Ascending aorta (tissue), 2 donors: ENCODE measurements at regions not wholly inside any gene's neighbourhood (a gene's known extent, or its start where the extent isn't known, plus 50 kb on each side); places are given as distances from the start of the nearest gene placed in this dataset.

ENCODE experiments used
- DNase-seq, 2 donors: peaks; one replicate each; pipeline ENCODE4 v3.0.0-alpha.2; 2019; ENCODE audit warnings: low spot score in 2 of 2
- H3K27ac ChIP-seq, 2 donors: fragments of 200-600 bp; sonication (generic); one replicate each; pipeline ENCODE4 v1.5.1; 2016 to 2017; ENCODE audit warnings: mild to moderate bottlenecking in 1 of 2
- H3K27me3 ChIP-seq: fragments of 200-600 bp; sonication (generic); one replicate; pipeline ENCODE4 v1.5.1; 2017
- H3K36me3 ChIP-seq, 2 donors: fragments of 200-600 bp; sonication (generic); one replicate each; pipeline ENCODE4 v1.5.1; 2016
- H3K4me1 ChIP-seq, 2 donors: fragments of 200-600 bp; sonication (generic); one replicate each; pipeline ENCODE4 v1.5.1; 2016 to 2017; ENCODE audit warnings: mild to moderate bottlenecking in 1 of 2
- H3K4me3 ChIP-seq, 2 donors: fragments of 200-600 bp; sonication (generic); one replicate each; pipeline ENCODE4 v1.5.1; 2016 to 2017; ENCODE audit warnings: mild to moderate bottlenecking in 1 of 2
- H3K9me3 ChIP-seq, 2 donors: fragments of 200-600 bp; sonication (generic); one replicate each; pipeline ENCODE4 v1.5.1; 2016
- intact Hi-C: fragments of 100-400 bp; cut with DNase I; formaldehyde crosslinking; loops from one replicate; pipeline ENCODE4 v1.15.1; 2023
- TF ChIP-seq, protein P1 (sequence below), 3 experiments: fragments of 200-600 bp in 2 of 3; fragments of 450-650 bp in 1 of 3; sonication (generic) in 2 of 3; IDR thresholded peaks; one replicate each; pipeline ENCODE4 v1.5.1; 2016 to 2019; ENCODE audit warnings: antibody characterized with exemption in 3 of 3, mild to moderate bottlenecking in 1 of 3, moderate library complexity in 1 of 3

- no peaks in the 10 kb centered on the region for H3K4me1 ChIP-seq
- no peaks in the 10 kb centered on the region for H3K9me3 ChIP-seq
- intact Hi-C loops, result no loop called here
- H3K4me3 ChIP-seq, result no peak overlapping the region
- no peaks in the 10 kb centered on the region for H3K27me3 ChIP-seq
- no peak overlapping the region for H3K27ac ChIP-seq
- TF ChIP-seq, protein P1, sequence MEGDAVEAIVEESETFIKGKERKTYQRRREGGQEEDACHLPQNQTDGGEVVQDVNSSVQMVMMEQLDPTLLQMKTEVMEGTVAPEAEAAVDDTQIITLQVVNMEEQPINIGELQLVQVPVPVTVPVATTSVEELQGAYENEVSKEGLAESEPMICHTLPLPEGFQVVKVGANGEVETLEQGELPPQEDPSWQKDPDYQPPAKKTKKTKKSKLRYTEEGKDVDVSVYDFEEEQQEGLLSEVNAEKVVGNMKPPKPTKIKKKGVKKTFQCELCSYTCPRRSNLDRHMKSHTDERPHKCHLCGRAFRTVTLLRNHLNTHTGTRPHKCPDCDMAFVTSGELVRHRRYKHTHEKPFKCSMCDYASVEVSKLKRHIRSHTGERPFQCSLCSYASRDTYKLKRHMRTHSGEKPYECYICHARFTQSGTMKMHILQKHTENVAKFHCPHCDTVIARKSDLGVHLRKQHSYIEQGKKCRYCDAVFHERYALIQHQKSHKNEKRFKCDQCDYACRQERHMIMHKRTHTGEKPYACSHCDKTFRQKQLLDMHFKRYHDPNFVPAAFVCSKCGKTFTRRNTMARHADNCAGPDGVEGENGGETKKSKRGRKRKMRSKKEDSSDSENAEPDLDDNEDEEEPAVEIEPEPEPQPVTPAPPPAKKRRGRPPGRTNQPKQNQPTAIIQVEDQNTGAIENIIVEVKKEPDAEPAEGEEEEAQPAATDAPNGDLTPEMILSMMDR (IDR thresholded peaks at IDR 0.05), result no peak
- DNase-seq, result no peak
- no peaks in the 10 kb centered on the region for H3K36me3 ChIP-seq
Observed at GRCh38 chr13:94784066-94784465, 71.7 kb upstream of the SOX21 start.

DNA sequence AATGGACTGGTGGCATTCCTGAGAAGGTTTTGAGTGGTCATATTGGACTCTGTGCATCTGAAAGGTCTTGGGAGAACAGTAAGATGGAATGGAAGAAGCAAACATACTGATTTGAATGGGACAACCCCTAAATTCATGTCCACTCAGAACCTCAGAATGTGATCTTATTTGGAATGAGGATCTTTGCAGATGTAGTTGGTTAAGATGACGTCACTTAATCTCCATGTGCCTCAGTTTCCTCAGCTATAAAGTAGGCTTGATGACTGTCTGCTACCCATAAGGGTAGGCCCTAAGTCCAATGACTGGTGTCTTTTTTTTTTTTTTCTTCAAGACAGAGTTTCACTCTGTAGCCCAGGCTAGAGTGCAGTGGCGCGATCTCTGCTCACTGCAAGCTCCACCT, 71.1 kb upstream of the SOX21 start:
- no peaks in the 10 kb centered on the region for H3K9me3 ChIP-seq

DNA sequence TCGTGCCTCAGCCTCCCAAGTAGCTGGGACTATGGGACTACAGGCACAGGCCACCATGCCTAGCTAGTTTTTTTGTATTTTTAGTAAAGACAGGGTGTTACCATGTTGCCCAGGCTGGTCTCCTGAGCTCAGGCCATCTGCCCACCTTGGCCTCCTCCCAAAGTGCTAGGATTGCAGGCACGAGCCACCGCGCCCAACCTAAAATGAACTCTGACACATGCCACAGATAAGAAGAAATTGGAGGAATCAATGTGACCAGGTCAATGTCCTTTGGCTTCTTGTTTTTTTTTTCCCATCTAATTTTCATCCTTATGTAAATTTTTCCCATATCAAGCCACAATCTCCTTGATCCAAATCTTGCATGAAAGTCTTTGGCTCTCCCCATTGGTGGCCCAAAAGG, 68.1 kb upstream of the SOX21 start:
- Histone ChIP-seq H3K36me3 (no peaks in the 10 kb centered on the region), H3K4me1 (no peaks in the 10 kb centered on the region), H3K4me3 (no peak overlapping the region), H3K27me3 (no peaks in the 10 kb centered on the region), H3K9me3 (no peaks in the 10 kb centered on the region), H3K27ac (no peak overlapping the region)
- TF ChIP-seq, protein P1 (IDR thresholded peaks at IDR 0.05), result no peak
- intact Hi-C loops, result no loop called here
- no peak for DNase-seq

More for the DNA sequence above, 71.1 kb upstream of the SOX21 start:
- no peak for DNase-seq
- Histone ChIP-seq H3K4me1 (no peaks in the 10 kb centered on the region), H3K27ac (no peak overlapping the region), H3K36me3 (no peaks in the 10 kb centered on the region), H3K27me3 (no peaks in the 10 kb centered on the region), H3K4me3 (no peak overlapping the region)
- TF ChIP-seq, protein P1 (IDR thresholded peaks at IDR 0.05), result no peak
- intact Hi-C loops, result no loop called here

- H3K36me3 ChIP-seq, result no peaks in the 10 kb centered on the region
- H3K27me3 ChIP-seq, result no peaks in the 10 kb centered on the region
Observed at GRCh38 chr13:94778986-94779385, 66.6 kb upstream of the SOX21 start.

GRCh38 chr13:94778585-94778984, 66.2 kb upstream of the SOX21 start:
- Histone ChIP-seq H3K36me3 (no peaks in the 10 kb centered on the region), H3K4me3 (no peak overlapping the region), H3K9me3 (no peaks in the 10 kb centered on the region), H3K4me1 (no peaks in the 10 kb centered on the region), H3K27ac (no peak overlapping the region), H3K27me3 (no peaks in the 10 kb centered on the region)
- TF ChIP-seq, protein P1 (IDR thresholded peaks at IDR 0.05), result no peak
- no peak for DNase-seq
- intact Hi-C loops, result no loop called here

More at GRCh38 chr13:94778986-94779385, 66.6 kb upstream of the SOX21 start:
- TF ChIP-seq, protein P1 (IDR thresholded peaks at IDR 0.05), result no peak
- no peak overlapping the region for H3K27ac ChIP-seq
- no peak for DNase-seq
- intact Hi-C loops, result no loop called here
- no peaks in the 10 kb centered on the region for H3K4me1 ChIP-seq
- no peaks in the 10 kb centered on the region for H3K9me3 ChIP-seq
- no peak overlapping the region for H3K4me3 ChIP-seq

DNA sequence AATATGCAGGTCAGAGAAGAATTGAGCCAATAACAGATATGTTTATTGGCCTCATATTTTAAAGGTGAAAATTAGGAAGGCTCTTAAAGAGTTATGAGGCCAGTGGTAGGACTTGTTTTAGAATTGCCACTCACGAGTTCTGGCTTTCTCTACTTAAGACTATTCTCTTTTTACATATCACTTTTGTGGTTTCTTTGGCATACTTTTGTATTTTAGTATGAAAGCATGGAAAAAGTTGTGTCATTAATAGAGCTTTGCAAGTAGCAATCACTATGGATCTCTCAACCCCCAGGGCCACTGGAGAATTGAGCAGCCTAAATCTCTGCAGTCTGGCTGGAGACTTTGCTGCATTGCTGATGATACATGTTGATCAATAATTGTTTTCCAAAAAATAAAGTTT, 64.6 kb upstream of the SOX21 start:
- Histone ChIP-seq H3K9me3 (no peaks in the 10 kb centered on the region), H3K4me1 (no peaks in the 10 kb centered on the region), H3K27ac (no peak overlapping the region), H3K4me3 (no peak overlapping the region), H3K36me3 (no peaks in the 10 kb centered on the region), H3K27me3 (no peaks in the 10 kb centered on the region)
- DNase-seq, result no peak
- TF ChIP-seq, protein P1 (IDR thresholded peaks at IDR 0.05), result no peak
- intact Hi-C loops, result no loop called here
